Upper lobe of right lung (tissue), 1 donor: ENCODE measurements at regions not wholly inside any gene's neighbourhood (a gene's known extent, or its start where the extent isn't known, plus 50 kb on each side); places are given as distances from the start of the nearest gene placed in this dataset.

ENCODE experiments used
- ATAC-seq: fragments of 200-7000 bp; cut with Tn5 transposase; one replicate; pipeline ENCODE4 v1.9.1; 2020; ENCODE audit warnings: mild to moderate bottlenecking, moderate library complexity
- DNase-seq: peaks from one replicate; pipeline ENCODE4 v3.0.0-alpha.2; 2020
- H3K27ac ChIP-seq: fragments of 200-600 bp; one replicate; pipeline ENCODE4 v1.8.0; 2022
- H3K27me3 ChIP-seq: fragments of 200-600 bp; one replicate; pipeline ENCODE4 v1.8.0; 2022; ENCODE audit warnings: mild to moderate bottlenecking
- H3K36me3 ChIP-seq: fragments of 200-600 bp; one replicate; pipeline ENCODE4 v1.8.0; 2022
- H3K4me1 ChIP-seq: fragments of 200-600 bp; one replicate; pipeline ENCODE4 v1.8.0; 2022
- H3K4me3 ChIP-seq: fragments of 200-600 bp; one replicate; pipeline ENCODE4 v1.8.0; 2022; ENCODE audit warnings: mild to moderate bottlenecking
- H3K9me3 ChIP-seq: fragments of 200-600 bp; one replicate; pipeline ENCODE4 v1.8.0; 2022
- intact Hi-C: fragments of 100-400 bp; cut with DNase I; formaldehyde crosslinking; loops from one replicate; pipeline ENCODE4 v1.11.0; 2022
- TF ChIP-seq, protein P1 (sequence below): fragments of 200-600 bp; IDR thresholded peaks from one replicate; pipeline ENCODE4 v1.8.0; 2022; ENCODE audit warnings: antibody characterized with exemption
- donor health status: DM: no; HTN: yes; CAD: no; lungs with severe emphysema.

GRCh38 chr6:53446151-53446550 lies 97.4 kb upstream of the ELOVL5 start:
- Histone ChIP-seq H3K9me3 (no peaks in the 10 kb centered on the region), H3K27me3 (no peaks in the 10 kb centered on the region), H3K27ac (no peak overlapping the region), H3K36me3 (no peaks in the 10 kb centered on the region), H3K4me1 (no peaks in the 10 kb centered on the region), H3K4me3 (no peak overlapping the region)
- DNase-seq (no peak), ATAC-seq (peak; percentile 39)
- TF ChIP-seq, protein P1, sequence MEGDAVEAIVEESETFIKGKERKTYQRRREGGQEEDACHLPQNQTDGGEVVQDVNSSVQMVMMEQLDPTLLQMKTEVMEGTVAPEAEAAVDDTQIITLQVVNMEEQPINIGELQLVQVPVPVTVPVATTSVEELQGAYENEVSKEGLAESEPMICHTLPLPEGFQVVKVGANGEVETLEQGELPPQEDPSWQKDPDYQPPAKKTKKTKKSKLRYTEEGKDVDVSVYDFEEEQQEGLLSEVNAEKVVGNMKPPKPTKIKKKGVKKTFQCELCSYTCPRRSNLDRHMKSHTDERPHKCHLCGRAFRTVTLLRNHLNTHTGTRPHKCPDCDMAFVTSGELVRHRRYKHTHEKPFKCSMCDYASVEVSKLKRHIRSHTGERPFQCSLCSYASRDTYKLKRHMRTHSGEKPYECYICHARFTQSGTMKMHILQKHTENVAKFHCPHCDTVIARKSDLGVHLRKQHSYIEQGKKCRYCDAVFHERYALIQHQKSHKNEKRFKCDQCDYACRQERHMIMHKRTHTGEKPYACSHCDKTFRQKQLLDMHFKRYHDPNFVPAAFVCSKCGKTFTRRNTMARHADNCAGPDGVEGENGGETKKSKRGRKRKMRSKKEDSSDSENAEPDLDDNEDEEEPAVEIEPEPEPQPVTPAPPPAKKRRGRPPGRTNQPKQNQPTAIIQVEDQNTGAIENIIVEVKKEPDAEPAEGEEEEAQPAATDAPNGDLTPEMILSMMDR, result no peak
- intact Hi-C loops, result no loop called here

GRCh38 chr6:53441761-53442160 lies 93.0 kb upstream of the ELOVL5 start:
- H3K27me3 ChIP-seq, result no peaks in the 10 kb centered on the region
- DNase-seq, result no peak
- intact Hi-C loops, result no loop called here
- no peaks in the 10 kb centered on the region for H3K9me3 ChIP-seq
- no peak overlapping the region for H3K4me3 ChIP-seq
- H3K4me1 ChIP-seq, result no peaks in the 10 kb centered on the region
- H3K27ac ChIP-seq, result no peak overlapping the region
- TF ChIP-seq, protein P1, result no peak
- H3K36me3 ChIP-seq, result no peaks in the 10 kb centered on the region
- ATAC-seq, result no peak

- no peak overlapping the region for H3K27ac ChIP-seq
Measured at GRCh38 chr6:53441035-53441493, 92.3 kb upstream of the ELOVL5 start.

GRCh38 chr6:53440336-53440945 lies 91.7 kb upstream of the ELOVL5 start:
- H3K4me1 ChIP-seq, result no peaks in the 10 kb centered on the region
- no peak overlapping the region for H3K27ac ChIP-seq
- DNase-seq (no peak), ATAC-seq (peak; percentile 31)
- no peaks in the 10 kb centered on the region for H3K9me3 ChIP-seq
- no peaks in the 10 kb centered on the region for H3K36me3 ChIP-seq
- no peak overlapping the region for H3K4me3 ChIP-seq
- intact Hi-C loops, result no loop called here
- TF ChIP-seq, protein P1, result no peak
- H3K27me3 ChIP-seq, result no peaks in the 10 kb centered on the region

More at GRCh38 chr6:53441035-53441493, 92.3 kb upstream of the ELOVL5 start:
- intact Hi-C loops, result no loop called here
- TF ChIP-seq, protein P1, result no peak
- DNase-seq (no peak), ATAC-seq (no peak)
- Histone ChIP-seq H3K27me3 (no peaks in the 10 kb centered on the region), H3K9me3 (no peaks in the 10 kb centered on the region), H3K4me1 (no peaks in the 10 kb centered on the region), H3K36me3 (no peaks in the 10 kb centered on the region), H3K4me3 (no peak overlapping the region)

DNA sequence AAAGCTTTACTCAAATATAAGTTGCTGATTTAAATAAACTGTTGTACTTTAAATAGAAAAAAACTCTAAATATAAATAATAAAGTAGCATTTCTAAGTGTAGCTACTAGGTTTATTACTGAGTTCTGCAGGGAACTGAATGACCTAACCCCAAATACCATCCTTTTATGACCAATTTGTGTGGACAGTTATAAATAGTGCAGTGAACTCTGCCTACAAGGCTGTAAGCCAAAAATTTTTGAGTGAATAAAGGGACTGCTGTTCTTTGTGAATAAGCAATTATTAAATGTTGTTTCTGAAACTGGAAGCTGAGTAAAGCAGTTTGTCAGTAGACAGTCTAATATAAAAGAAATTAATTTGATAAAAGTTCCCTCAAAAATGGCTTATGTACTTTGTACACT lies 90.8 kb upstream of the ELOVL5 start:
- H3K27ac ChIP-seq, result no peak overlapping the region
- TF ChIP-seq, protein P1, result no peak
- ATAC-seq (no peak), DNase-seq (no peak)
- H3K9me3 ChIP-seq, result no peaks in the 10 kb centered on the region
- H3K4me3 ChIP-seq, result no peak overlapping the region
- H3K27me3 ChIP-seq, result no peaks in the 10 kb centered on the region
- H3K36me3 ChIP-seq, result no peaks in the 10 kb centered on the region
- no peaks in the 10 kb centered on the region for H3K4me1 ChIP-seq
- intact Hi-C loops, result no loop called here
